Ovary (tissue), 3 donors: ENCODE measurements at regions not wholly inside any gene's neighbourhood (a gene's known extent, or its start where the extent isn't known, plus 50 kb on each side); places are given as distances from the start of the nearest gene placed in this dataset.

Experiments
- CTCF ChIP-seq, 3 donors: fragments of 450-650 bp in 2 of 3; fragments of 200-600 bp in 1 of 3; IDR thresholded peaks; one replicate each; pipeline versions ENCODE4 v1.5.1 to v1.8.0; 2016 to 2022; ENCODE audit warnings: antibody characterized with exemption in 3 of 3, mild to moderate bottlenecking in 1 of 3
- EP300 ChIP-seq: sonication (generic); formaldehyde crosslinking; IDR thresholded peaks from one replicate; pipeline ENCODE4 v1.6.1; 2017; ENCODE audit warnings: antibody characterized with exemption
- POLR2A ChIP-seq: fragments of 450-650 bp; IDR thresholded peaks from one replicate; pipeline ENCODE4 v1.6.1; 2017; ENCODE audit warnings: antibody characterized with exemption, mild to moderate bottlenecking, moderate library complexity
- donor health status: DM: no; HTN: no; CAD: no.

GRCh38 chr2:65746931-65747675, 314.7 kb upstream of the SPRED2 start:
- TF ChIP-seq CTCF (IDR thresholded peaks at IDR 0.05) = no peak
- no peak for TF ChIP-seq POLR2A
- no peak for TF ChIP-seq EP300
